GM21381 (cell line): ENCODE measurements at regions not wholly inside any gene's neighbourhood (a gene's known extent, or its start where the extent isn't known, plus 50 kb on each side); places are given as distances from the start of the nearest gene placed in this dataset.

ENCODE experiments used
- ATAC-seq: cut with Tn5 transposase; IDR thresholded peaks from one replicate; pipeline ENCODE4 v1.9.1; 2021; ENCODE audit warnings: mild to moderate bottlenecking, moderate library complexity; ENCODE audit not compliant: unreplicated experiment

DNA sequence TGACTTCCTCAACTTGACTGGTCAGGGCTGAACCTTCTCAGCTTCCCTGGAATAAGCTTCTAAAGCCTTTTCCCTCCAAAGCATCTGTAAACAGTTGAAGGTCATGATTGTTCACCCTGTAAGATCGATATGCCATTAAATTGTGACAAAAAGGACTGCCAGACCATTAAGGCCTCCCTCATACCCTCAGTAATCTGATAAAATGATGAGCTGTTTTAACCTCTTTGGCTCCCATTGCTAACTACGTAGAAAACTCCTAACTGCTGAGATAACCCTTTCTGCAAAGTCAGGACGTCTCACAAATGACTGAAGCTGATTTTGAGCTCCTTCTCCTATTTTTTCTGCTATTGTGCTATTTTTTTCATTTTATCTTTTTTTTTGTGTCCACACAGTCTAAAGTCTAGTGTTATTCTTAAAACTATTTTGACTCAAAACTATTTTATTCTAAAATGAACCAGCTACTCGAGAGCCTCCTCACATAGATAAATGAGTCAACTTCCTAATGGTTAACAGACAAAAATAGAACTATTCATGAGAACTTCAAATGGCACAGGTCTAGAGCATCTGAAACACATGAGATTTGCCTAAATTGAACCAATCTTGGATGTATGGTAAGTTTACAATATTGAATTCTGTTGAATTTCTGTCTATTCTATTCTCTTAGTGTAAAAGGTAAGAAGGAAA, 395.6 kb upstream of the TLE4 start:
- ATAC-seq: no peak

DNA sequence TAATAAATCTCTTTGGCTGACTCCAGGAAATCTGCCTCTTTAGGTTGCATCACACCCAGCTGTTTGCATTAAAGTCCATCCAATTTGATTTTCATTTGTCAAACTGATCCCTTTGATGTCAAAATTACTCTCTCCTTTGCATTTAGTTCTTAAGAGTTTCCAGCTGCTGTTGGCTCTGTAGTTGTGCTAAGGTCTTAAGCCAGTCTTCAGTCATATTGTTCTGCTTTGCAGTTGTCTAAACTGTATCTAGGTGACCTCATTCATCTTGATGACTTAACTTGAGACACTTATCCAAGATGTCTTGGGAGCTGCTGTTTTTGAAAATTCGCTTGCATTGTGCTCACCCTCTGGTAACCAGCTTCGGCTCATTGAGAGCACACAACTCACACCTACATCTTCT, 386.9 kb upstream of the TLE4 start:
- no peak for ATAC-seq

DNA sequence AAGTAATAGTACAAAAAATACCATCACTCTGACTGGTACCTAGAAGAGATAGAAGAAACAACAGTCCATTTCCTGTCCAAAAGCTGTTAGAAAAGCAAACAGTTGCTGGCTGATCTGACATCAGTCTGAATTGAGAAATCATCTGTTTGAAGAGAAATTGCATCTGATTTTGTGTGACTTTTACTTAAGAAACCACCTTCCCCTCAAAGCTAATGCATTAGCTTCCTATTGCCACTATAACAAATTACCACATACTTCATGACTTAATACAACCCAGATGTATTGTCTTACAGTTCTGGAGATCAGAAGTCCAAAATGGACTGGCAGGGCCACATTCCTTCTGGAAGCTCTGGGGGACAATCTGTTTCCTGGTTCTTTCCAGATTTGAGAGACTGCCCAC, 385.9 kb upstream of the TLE4 start:
- no peak for ATAC-seq

DNA sequence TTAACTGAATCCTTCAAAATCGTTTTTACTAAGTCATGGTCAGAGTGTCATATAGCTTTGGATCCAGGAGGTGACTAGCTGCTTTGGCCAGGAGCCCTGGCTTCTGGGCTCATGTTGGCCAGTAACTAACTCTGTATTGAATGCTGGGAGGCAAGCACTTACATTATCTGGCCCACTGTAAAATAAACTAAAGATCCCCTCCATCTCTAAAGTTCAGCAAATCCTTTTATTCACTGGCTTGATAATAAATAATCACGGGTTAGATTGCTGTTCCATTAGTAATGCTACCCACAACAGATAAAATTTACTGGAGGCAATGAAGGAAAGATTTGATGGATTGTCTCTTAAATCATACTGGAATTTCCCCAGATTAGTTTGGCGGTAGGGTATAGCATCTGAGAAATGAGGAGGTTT, 382.2 kb upstream of the TLE4 start:
- no peak for ATAC-seq

DNA sequence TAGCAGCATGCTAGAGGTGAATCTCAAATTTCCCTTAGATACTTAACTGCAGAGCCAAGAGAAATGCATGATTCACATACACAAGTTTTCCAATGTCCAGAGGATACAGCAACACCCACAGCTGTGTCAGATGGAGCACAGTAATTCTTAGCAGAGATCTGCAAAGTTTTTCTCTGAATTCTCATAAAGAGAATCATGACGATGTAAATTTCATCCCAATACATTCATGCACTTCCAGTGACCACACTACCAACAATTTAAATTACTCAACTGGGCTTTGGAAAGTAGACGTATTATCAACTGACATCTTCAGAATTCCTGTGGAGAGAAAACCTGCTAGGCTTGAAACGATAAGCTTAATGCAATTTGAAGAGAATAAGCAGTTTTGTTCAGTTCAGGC, 378.8 kb upstream of the TLE4 start:
- no peak for ATAC-seq

DNA sequence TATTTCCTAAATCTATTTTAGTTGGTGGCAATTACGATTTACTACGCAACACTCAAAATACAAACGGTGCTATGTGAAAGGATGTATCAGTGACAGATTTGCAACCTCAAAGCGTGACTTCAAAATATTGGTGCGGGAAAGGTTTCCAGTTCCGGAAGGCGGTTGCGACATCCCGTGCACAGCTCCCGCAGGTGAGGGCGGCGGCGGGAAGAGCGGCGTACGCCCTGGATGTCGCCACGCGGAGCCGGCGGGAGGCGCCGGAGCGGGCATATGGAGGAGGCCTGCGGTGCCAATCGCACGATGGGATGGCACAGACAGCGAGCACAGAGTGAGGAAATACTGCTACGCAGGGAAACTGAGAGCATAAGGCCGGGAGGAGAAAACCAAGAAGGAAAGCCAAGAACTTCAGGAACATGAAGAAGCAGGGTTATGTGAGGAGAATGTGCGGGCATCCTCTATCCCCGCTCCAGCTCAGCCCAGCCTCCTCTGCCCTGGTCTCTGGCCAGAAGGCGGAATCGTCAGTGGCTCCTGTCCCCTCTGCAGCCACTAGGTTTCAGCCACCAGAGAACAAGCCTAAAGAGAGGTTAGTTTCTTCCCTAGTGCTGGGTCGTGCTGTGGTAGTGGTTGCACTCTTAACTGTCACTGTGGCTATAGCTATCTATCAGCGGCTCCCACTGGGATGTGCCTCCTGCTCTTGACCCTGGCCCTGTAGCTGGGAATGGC, 378.1 kb upstream of the TLE4 start:
- ATAC-seq: no peak

DNA sequence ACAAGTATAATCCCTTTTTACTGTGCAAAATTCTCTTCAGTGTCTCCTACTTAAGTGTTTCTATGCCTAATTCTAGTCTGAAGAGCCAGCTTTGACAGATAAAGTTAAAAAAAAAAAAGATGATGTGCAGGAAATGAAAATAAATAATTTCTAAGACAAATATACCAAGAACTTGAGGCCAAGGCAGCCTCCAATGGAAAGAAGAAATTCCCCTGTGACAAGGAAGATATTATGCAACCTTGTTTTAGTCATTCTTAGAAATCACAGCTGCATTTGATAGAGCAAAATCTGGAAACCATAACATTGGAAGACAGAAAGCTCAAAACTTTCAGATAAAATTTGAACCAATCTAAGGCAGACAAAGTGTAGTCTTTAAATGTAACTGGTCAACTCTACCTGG, 375.9 kb upstream of the TLE4 start:
- ATAC-seq: no peak

DNA sequence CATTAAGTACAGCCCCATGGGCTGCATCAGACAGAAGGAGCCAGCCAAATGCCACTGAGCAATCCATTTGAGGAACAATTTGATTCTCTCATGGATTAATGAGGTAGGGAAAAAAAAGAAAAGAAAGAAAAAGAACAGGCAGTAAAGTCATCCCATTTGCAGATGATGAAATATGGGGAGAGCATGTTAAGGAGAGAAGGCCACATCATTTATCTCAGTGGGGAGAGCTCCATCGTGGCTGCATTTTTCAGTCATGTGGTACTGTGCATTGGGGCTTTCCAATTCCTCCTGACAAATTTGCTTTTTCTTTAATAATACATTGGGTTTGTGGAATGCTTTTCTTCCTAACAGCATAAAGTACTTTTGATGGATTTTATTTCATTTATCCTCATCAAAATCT, 375.2 kb upstream of the TLE4 start:
- ATAC-seq: no peak

DNA sequence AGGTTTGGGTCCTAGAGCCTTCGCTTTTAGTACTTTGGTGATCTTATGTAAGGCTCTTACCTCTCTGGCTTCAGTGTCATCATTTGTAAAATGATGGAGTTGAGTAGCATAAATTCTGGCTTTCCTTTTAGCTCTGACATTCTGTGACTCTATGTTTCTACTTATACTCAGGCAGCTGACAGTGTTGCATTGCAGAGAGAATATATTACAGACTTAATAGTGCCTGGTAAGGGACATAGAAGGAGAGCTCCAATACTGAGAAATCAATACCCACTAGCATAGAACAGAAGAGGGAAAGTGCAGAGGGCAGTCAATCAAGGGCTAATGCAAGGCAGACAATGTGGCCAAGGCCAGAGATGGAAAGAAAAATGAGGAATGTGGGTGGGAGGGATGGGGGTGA, 371.4 kb upstream of the TLE4 start:
- ATAC-seq: no peak

DNA sequence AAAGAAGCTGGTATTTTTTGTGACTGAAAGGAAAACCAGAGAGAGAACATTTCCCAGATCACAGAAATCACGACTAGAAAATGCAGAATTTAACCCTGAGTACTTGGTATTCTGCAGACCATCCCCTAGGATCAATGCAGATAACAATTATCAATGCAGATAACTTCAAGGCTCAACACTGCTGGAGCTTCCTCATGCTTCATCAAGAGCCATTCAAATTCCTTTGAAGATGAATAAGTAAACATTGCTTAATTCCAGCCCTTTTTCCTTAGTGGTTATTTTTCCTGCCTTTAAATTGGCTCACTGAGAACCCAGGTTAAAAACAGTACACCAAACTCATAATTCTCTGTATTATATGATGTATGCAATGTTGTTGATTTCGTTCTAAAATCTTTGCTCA, 370.1 kb upstream of the TLE4 start:
- ATAC-seq: no peak

DNA sequence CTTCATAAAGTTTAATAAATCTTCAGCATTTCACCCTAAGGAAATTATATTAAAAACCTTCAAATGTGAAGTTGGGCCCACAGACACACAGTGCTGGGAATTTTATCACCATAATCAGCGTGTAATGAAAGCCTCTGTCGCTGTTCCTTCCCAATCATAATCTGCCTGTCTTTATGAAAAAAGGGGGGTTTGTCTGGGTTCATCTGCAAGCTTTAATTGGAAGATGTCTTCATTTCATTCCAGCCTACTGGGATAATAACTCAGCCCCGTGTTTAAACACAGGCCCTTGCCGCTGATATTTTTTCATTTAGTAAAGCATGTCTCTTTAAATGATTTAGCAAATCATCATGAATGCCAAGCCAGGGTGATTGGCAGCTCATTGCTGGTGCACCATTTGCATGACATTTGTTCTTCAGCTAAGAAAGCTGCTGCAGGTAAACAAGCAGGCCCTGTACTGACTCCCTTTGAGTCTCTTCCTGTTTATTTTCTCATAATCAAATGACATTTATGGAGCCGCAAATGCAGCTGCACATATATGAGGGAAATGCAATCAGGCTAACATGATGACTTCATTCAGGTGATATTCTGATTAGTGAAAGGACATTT, 362.9 kb upstream of the TLE4 start:
- no peak for ATAC-seq

DNA sequence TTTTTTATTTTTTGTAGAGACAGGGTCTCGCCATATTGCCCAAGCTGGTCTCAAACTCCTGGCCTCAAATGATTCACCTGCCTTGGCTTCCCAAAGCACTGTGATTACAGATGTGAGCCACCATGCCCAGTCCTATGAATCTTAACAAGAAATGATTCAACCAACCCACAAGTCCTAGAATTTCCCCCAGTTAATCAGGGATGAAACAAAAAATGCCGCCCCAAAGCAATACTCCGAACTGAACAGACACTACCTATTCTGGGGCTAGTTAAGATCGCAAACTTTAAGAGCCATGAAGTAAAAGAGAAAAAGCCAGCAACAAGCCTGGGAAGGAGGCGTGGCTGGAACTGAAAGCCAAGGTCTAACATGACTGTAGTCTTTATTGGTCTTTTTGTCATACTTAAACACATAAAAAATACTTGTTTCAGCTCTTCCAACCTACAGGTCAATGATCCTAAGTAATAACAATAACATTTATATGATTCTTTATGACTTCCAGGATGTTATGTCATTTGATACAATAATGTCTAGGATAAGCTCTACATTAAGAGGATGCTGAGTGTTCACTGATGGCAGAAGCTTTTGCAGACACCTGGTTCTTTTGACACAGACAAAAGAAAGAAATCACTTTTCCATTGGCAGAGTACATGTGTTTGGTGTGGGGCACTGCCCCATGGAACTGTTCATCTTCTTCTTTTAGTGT, 361.1 kb upstream of the TLE4 start:
- no peak for ATAC-seq

DNA sequence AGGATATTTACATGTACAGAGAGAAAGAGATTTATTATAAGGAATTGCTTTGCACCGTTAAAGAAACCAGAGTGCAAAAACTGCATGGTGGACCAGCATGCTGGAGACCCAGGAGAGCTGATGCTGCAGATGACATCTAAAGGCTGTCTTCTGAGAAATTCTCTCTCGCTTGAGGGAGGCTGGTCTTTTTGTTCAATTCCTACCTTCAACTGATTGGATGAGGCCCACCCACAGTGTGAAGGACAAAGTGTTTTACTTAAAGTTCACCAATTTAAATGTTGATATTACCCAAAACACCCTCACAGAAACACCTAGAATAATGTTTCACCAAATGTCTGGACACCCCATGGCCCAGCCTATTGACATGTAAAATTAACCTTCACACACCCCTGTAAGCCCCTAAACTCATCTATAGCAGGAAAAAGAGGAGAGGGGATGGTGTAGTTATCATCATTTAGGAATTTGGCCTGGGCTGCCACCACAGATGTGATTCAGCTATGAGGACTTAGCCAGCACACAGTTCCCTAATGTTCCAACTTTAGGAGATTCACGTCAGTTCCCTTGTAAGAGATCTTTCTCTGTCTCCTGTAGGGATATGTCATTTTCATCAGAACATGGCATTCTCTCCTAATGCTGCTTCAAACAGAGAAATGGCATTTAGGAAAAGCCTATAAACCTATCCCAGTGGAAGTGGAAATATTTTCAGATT, 358.2 kb upstream of the TLE4 start:
- ATAC-seq: no peak

DNA sequence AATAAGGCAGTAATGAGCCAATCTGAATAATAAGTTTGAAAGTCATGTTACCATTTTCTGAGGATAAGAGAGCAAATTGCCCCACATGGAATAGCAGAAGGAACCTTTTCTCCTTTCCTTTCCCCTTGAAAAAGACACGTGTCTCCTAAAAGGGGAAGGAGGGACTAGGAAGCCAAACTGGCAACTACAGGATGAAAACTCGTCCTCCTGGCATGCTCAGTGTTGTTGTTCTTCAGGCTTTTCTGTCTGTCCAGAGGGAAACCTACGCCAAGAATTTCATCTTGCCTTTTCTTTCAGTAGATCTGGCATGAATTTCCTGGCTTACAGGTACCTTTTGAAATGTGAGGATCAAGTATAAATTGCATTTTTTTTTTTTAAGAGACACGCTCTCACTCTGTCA, 355.9 kb upstream of the TLE4 start:
- ATAC-seq: no peak

DNA sequence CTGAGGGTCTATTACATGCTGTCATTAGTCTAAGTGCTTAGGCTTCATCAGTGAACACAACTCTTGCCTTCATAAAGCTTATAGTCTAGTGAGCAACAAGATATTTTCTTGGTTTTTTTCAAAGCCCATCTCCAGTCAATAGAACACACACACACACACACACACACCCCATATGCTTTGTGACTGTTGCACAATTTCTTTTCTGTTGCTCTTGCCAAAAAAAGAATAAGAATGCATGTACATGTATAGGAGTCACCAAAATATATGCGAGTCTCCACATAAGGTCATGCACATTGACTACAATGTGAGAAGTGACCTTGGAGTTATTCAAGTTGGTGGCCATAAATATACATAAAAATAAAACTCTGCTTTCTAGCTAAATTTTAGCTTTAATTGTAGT, 351.5 kb upstream of the TLE4 start:
- ATAC-seq: no peak

DNA sequence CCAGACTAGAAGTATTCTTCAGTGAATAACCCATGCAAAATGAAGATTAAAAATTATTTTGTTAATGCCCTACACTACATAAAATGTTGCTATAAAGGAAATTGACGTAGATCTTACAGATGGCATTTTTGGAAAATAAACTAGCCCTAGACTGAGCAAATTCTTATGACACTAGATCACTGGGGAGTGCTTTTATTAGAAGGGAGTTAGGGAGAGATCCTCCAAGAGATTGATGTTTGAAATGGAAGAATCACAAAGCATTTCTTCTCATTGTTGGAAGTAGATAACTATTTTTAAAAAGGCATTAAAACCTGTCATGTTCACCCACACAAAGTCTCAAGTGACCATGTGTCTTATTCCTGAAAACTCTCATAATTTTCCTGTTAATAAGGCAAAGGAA, 351.1 kb upstream of the TLE4 start:
- ATAC-seq: no peak

DNA sequence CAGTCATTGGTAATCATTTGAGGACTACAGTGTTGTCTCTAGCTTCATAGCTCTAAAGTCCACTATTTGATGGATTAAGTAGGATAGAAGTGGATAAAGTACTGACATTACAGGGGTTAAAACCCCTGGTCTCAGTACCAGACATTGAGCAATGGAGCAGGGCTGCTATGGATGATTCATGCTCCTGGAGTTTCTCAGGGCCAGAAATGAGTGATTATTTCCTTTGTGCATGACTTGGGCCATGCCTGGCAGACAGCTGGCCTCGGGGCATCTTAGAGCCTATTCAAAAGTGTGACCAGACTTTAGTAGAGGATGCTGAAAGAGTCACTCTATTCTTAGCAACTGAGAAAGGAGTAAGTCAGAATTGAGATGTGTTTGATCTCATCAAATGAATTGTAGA, 350.7 kb upstream of the TLE4 start:
- no peak for ATAC-seq

DNA sequence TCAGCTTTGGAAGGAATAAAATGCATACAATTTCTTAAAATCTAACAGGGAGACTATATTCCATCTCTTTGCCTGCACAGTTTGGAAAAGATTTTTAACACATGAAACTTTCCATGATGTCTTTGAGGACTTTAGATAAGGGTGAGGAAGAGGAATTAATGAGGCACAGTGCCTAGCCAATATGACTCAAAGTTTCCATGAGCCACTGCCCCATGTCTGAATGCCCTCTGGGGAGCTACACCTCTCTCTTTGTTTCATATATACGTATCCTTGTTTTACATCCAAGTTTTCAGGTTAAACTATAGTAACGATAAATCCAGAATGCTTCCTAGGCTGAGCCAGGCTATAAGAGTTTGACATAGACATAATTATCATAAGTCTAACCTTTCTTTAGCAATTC, 349.3 kb upstream of the TLE4 start:
- ATAC-seq: no peak

DNA sequence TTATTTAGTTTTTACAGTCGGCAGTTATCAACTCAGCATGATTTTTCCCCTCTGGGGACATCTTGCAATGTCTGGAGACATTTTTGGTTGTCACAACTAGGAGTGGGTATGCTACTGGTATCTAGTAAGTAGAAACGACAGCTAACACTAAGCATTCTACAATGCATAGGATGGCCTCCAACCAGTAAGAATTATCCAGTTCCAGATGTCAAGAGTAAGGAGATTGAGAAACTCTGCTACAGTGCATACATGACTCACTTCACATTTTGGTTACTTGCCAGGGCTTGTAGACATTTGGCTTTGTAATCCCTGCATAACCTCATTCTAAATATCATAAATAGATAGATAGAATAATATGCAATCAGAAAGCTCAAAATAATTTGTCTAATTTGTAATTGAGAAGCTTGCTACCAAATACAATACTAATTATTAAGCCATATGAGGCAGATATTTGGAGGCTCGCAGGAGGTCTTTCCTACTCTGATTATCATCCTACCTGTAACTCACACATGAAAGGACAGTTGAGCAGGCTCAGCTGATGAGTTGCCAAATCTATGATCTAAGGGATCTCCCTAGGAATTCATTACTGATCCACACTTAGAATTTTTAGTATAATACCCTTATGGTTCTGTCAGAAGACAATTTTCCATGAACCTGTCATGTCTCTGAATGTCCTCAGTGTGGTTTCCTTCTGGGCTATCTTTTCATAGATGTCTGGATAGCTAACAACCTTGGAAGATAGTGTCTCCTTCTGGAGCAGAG, 346.9 kb upstream of the TLE4 start:
- ATAC-seq: no peak

DNA sequence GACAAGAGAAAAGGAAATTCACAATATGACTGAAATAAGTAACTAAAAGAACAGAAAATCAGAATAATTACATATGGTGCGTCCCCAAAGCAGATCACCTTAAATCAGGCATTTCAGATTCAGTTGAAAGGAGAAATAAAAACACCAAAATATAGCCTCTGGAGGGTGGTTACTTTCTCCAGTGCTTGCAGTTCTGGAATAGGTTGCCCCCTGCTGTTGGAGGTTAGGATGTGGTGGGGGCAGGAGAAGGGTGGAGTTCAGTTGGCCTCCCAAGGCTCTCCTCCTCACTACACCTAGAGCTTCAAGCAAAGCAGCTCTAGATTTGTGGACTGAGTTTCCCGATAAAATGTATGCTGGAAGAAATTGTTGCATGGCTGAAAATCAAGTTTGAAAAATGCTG, 338.2 kb upstream of the TLE4 start:
- no peak for ATAC-seq

DNA sequence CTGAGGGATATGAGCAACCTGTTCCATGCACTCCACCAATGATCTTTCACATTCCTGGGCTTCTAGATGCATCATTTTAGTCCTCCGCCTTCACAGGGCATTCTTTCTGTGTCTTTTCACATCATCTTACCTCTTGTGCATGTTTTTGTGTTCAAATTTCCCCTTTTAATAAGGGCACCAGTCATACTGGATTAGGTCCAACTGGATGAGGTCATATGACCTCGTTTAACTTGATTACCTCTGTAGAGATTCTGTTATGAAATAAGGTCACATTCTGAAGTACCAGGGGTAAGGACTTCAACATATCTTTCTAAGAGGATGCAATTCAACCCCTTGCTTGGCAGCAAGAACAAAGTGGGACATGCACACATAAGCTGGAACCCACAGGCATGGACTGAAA, 335.3 kb upstream of the TLE4 start:
- no peak for ATAC-seq
